Epidermal melanocyte (primary cell): ENCODE measurements at regions not wholly inside any gene's neighbourhood (a gene's known extent, or its start where the extent isn't known, plus 50 kb on each side); places are given as distances from the start of the nearest gene placed in this dataset.

Experiments used
- DNase-seq: peaks from one replicate; pipeline ENCODE4 v3.0.0; 2011; ENCODE audit warnings: low spot score; ENCODE audit not compliant: insufficient read length

DNA sequence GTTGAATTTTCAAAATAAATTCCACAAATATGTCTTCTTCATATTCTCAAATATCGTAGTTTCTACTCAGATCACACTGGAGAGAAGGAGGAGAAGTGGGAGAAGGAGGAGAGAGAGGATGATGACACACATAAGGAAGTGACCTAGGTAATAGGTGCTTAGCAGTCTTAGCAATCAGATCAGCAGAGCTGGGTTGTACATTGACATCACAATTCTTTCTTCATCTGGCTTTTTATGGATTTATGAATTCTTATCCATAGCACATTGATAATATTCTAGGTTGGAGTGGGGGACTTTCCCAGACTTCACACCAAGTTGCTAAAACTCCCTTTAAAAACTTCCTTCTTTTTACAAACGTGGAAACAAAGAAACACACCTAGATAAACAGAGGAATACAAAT lies 86.9 kb downstream of the FGF9 start:
- no peak for DNase-seq

DNA sequence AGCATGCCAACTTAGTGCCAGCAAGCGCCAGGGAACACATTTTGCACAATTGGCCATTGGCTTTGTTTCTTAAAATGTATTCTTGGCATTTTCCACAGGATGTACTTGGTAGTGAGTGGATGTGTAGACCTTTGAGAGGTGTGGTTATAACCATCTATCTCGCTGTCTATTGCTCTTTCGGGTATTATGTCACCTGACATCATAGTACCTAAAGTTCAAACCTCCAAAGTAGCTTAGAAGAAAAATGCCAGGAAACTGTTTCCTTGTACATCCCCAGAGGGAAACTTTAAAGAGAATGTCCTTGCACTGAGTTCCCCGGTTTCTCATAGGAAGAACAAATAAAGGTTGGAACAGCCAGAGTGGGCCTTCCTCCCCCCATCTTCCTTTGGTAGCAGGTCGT lies 87.6 kb downstream of the FGF9 start:
- DNase-seq: no peak

DNA sequence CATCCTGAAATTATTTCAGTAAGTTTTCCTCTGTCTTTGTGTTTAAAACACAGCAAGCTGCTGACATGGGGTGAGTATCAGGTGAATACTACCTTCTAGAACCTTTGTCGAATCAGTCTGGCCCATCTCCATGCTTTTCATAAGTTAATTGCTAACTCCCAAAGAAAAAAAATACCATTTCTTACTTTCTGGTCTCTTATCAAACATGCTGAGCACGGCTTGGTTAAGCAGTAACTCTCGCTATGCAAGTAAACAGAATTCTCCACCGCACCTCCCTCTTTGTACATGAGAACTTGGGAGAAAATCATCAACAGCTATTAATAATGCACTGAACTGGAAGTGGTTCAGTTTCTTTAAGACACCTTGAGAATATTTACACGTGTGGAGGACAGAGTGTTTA lies 88.6 kb downstream of the FGF9 start:
- DNase-seq: no peak

DNA sequence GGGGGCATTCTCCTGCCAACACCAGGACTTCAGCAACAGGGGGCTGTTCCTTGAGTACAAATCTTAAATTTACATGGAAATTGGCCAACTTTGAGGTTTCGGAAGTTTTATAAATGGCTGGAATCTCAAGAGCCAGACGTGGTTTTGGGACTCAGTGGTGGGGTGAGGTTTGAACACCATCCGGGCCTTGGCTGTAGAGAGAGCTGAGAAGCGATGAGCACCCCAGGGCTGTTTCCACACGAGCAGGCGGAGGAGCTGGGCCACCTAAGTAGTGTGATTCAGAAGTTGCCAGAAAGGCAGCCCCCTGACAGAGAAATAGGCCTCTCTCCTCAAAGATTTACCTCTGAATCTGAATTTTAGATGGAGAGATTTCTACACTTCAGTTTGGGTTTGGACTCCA lies 89.0 kb downstream of the FGF9 start:
- no peak for DNase-seq

DNA sequence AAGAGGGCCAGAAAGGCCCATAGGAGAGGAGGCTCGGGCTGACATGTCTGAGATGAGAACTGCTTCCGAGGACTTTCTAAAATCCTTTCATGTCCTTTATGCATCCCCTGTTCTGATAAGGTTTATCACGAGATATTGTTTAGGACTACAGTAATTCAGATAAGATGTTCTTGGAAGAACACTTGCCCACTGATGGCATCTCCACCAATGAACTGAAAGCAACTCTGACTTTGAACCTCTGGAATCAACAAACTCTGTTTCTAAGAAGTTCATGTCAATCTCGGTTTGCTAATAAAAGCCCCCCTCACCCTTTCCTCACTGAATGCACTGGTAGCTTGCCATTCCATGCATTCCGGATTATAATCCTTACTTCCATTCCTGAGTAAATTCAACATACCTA lies 90.9 kb downstream of the FGF9 start:
- DNase-seq: no peak

DNA sequence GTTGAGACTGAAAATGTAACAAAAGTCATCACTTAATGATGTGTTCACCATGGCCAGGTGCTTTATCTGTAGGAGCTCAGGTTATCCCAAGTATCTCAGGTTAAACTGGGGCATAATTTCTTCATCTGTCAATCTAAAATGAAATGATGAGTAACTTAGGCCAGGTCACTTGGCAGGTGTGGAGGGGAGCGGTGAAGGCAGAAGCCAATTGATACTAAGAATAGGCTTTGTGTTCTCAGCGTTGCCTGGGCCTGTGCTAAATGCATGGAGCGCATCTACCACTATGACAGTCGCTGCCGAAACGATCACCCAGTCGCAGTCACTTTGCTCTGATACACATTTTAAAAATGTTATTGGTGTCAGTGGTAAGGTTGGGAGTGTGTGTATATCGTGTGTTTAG lies 91.6 kb downstream of the FGF9 start:
- no peak for DNase-seq

DNA sequence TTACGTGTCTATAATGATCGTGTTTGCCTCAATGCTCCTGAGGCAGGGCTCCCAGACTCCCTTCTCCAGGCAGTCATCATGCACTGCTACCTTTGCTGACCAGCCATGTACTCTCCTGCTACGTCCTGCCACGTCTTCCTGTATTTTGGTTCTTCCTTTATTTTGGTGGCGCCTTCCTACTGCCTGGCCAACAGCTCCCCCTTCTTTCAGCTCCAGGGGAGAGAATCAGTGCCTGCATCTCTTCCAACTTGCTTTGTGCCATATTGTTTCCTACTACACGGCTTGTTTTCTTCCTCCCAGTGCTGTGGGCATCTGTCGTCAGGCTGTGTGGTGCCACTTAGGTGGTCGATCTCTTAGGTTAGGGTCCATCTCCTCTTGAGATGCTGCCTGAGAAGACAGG lies 96.2 kb downstream of the FGF9 start:
- no peak for DNase-seq

DNA sequence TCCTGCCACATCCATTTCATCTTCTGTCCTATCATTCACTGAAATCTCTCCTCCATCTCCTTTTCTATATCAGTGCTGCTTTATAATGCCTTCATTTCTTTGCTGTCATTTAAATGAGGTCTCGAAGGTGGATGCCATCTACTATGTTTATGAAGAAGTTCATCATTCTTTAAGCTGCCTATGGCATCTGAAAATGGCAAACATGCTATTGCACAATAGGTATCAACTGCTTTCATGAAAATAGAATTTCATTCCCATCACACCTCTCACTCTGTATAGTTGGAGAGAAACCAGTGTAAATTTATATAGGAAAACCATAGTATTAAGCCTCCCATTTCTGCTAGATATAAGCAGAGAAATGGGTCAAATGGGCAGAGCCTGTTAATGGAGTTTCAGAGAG lies 100.2 kb downstream of the FGF9 start:
- DNase-seq: no peak

DNA sequence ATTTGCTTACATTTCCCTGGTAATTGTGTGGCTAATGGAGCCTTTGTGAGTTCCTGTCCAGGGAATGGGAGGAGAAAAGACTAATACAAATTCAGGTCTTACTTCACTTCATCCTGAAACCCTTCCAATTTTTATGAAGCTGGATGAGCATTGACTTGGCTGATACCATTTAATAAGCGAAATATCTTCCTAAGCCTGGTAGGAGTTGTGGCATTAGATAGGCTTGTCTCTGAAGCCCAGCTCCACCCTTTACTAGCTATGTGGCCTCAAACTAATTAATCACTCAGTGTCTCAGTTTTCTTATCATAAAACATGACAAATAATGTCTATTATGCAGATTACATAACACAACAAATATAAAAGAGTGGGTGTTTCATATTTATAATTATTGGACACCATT lies 106.3 kb downstream of the FGF9 start:
- no peak for DNase-seq

DNA sequence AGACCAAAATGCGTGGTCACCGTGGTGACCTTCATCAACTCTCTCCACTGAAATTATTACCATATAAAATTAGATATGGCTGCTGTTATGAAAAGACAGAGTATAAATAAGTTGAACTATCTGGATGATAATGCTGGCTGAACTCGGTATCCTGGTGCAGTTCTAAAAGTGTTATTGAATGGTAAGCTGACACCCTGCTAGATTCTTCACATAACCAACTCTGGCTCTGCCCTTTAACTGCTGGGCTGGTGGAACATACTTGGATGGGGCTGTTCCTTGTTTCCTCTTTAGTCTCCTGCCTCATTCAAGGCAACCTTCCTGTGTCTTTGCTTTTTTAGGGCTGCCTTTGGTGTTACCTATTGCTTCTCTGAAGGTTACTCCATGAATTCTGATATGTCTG lies 106.9 kb downstream of the FGF9 start:
- no peak for DNase-seq

DNA sequence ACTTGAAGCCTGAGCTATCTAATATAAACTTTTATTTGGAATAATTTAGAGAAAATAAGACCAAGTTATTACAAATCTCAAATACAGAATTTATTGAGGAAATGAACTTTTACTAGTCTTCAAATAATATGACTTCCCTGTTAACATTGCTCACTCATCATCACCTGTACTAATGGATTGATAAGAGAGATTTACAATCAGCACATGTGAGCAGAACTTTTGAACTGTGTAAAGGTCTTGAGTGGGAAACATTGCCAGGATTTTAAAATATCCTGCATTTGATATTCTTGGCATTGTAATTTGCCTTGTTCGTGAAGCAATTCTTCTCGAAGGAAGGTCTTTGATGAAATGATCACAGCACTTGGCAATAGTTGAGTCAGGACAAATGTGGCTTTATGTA lies 111.9 kb downstream of the FGF9 start:
- DNase-seq: no peak

DNA sequence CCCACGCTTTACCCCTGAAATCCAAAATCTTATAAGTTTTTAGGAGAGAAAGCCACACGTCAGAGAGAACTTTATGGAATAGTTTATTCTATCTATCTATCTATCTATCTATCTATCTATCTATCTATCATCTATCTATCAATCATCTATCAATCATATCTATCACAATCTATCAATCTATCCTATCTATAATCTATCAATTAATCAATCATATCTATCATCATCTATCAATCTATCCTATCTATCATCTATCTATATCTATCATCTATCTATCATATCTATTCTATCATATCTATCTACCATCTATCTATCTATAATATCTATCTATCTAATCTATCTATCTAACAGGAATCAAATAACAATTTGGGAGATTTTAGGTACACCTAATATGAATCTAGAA lies 115.1 kb downstream of the FGF9 start:
- DNase-seq: no peak

DNA sequence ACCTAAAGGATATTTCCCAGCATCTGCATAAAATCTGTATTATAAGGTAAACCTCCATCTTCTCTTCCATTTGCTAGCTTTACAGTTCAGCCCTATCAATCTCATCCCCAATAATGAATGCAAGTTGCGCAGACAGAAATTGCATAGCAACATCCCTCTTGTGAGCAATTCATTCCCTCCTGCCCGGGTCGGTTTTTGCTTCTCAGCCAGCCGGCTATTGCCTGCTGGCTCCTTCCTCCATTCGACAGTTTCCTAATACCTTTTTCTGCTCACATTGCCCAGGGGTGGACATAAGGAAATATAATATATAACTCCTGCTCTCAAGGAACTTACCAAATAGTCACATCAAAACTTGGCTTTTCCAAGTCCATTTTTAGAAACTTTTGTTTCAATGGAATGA lies 125.2 kb downstream of the FGF9 start:
- DNase-seq: no peak

DNA sequence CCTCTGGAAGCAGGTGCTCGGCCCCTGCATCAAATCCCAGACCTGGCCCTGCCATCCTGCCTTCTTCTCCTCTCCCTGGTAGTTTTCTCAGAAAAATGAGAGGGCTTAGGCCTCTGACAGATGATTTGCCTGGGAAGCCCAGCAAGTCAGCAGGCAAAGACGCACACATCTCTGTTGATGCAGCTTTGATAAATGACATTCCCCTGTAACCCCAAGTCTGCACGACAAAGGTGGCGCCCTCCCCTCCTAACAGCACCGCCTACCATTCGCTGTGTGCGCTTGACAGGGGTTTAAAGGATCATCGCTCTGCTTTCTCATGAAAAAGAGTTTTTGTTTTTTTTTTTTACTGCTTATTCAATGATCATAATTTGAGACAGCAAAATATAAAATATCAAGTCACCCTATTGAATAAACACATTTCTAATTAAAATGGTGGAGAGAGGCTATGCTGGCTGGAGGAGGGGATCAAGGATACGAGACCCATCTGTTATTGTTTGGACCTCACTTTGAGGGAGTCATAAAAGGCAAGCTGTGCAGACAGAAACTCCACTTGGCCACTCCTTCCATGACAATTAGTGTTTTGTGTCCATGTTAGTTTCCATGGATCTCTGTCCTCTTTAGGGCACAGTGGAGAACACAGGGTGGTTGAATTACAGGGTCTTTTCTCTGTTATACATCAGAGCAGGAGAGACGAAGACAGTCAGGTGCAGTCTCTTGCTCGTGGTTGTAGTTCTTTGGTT lies 126.1 kb downstream of the FGF9 start:
- DNase-seq: no peak

DNA sequence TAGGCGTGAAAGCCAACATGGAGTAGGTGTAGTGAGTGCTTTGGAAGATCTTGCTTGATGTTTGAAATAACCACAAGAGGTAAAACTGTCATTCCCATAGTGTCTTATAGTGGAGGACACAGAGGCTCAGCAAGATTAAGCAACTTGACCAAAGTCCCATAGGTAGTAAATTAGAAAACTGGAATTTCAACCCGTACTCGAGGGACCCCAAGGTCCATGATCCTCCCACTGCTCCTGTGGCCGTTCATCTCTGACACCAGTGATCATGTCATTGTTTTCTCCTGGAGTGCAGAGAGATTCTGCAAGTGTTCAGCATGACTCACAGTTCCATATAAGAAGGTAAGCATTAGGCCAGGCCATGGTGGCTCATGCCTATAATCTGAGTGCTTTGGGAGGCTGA lies 126.9 kb downstream of the FGF9 start:
- no peak for DNase-seq

DNA sequence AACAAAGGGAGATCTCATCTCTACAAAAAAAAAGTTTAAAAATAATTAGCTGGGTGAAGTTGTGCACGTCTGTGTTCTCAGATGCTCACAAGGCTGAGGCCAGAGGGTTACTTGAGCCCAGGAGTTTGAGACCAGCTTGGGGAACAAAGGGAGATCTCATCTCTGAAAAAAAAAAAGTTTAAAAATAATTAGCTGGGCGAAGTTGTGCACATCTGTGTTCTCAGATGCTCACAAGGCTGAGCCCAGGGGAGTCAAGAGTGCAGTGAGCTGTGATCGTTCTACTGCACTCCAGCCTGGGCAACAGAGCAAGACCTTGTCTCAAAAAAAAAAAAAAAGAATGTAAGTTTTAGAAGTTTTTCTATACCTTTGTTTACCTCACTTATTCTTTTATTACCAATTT lies 127.3 kb downstream of the FGF9 start:
- no peak for DNase-seq

DNA sequence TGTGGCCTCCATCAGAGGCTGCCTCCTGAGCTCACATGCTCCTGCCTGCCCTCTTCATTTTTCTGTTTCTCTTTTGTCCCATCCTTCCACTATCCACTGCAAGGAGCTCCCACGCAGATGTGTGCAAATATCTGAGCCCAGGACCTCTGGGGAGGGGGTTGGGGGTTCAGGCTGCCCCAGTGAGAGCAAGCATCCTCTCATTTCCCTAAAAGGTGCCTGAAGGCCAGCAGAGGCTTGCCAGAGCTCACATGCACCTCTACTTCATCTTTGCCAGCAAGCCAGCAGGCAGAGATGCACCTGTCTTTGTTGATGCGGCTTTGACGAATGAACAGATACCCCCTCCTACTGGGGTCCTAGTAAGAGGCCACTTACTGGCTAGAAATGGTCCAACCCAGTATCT lies 128.8 kb downstream of the FGF9 start:
- DNase-seq: no peak

DNA sequence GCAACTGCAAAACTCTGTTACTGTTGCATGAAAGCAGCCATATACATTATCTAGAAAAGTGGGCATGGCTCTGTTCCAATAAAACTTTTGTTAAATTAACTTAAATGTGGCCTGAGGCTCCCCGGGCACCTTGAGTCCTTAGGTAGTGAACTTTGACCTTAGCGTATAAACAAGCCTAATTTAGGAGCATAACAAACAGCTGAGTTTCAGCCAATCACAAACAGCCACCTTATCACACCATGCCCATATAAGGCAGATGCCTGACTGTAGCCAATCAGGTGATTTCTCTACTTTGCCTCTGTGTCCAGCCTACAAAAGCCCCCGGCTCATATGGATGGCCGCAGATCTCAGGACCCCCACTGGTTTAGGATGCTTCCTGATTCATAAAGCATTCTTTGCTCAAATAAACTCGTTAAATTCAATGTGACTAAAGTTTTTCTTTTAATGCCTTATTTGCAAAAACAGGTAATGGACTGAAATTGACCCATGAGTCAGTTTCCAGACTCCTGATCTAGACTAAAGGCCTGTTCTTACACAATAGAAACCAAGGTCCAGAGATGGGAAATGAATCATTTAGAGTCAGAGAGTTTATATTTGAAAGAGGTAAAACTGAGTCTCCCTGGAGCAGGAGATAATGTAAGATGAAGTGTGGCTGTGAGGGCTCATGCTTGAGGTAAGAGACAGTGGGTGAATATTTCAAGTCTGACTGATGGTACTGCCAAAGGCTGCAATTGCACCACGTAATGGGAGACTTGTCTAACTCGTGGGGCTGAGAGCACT lies 130.2 kb downstream of the FGF9 start:
- DNase-seq: no peak

DNA sequence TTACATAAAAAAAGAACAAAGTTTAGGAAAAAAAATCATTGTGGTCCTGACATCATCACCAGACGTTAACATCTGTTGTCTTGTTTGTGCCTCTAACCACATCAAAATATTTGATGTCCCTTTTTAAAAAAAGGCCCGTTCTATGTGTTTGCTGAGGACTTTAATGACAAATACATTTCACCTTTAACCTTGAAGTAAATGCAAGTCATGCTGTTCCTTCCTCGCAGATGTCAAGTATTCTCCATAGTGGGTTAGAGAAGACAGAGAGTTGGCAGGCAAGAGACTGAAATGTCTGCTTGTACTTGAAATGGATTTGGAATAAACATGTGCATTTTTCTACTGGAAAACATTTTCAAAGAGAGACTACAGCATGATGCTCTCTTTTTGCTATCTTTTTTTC lies 134.9 kb downstream of the FGF9 start:
- DNase-seq: no peak

DNA sequence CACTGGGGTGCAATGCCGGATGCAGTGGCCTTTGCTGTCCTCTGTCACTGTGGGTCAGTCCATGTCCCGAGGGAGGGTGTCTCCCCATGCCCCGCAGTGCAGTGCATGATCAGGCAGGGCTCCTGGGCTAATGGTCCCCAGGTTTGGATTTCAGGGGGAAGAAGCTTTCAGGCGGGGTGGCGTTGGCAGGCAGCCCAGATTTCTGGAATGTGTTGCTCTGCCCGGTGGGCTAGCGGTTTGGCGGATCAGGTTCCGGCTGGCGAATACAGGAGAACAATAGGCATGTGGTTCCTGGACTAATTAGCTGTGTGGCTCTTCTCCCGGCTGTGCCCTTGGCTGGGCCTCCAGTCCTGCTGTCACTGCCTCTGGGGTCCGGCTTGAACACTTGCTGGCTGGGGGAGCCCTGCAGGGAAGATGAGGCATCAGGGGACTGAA lies 141.3 kb downstream of the FGF9 start:
- no peak for DNase-seq

DNA sequence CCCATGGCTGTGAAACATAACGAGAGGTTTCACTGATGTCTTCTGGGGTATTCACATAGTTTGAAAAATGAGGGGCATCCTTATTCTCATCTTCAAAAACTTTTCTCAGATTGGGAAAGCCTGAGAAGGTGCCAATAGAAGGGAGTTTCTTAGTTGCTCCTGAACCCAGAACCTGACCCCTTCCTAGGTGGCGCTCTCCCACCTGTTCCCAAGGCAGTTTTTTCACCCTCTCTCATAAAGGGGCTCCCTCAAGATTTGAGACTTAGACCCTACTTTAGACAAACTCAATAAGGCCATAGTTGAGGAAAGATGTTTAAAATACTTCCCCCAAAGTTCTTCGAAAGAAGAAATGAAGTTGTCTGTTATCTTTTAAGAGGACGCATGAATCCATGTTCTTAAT lies 142.2 kb downstream of the FGF9 start:
- no peak for DNase-seq

DNA sequence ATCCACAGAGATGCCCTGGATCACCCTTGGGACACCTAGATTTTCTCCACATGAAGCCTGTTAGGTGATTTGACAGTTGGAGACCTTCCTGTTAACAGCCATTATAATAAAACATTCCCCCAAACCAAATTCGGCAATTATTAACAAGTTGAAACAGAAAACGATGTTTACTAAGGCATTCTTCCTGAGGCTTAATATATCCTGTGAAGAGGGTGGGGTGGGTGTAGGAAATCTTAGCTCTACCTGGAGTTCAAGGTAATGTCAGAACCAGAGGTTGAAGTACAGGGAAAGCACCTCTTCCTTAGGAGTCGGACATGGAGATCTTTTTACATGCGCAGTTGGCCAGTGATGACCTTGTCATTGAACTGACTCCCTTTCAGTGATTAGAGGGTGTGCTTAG lies 143.0 kb downstream of the FGF9 start:
- DNase-seq: no peak

DNA sequence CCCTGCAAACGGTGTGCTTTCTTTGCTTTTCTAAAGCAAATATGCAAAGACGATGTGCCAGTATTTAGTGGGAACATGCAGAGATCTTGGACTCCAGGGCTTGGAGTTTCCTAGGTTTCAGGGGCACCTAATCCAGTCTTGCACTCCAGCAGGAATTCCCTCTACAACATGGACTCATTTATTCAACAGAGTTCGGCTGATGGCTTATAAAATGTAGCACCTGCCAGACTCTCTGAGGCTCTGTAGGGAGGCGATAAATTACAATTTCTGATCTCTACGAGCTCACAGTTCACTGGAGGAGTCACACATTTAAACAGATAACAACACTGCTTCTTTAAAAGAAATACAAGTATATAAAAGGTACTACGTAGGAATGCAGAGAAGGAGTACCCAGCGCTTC lies 143.7 kb downstream of the FGF9 start:
- DNase-seq: no peak
